Suprapubic skin (tissue), 4 donors: ENCODE measurements at regions not wholly inside any gene's neighbourhood (a gene's known extent, or its start where the extent isn't known, plus 50 kb on each side); places are given as distances from the start of the nearest gene placed in this dataset.

Experiments
- EP300 ChIP-seq: sonication (generic); formaldehyde crosslinking; IDR thresholded peaks from one replicate; pipeline ENCODE4 v1.6.1; 2017; ENCODE audit warnings: antibody characterized with exemption
- POLR2A ChIP-seq, 2 donors: fragments of 450-650 bp; IDR thresholded peaks; one replicate each; pipeline ENCODE4 v1.6.1; 2017; ENCODE audit warnings: antibody characterized with exemption in 2 of 2, mild to moderate bottlenecking in 2 of 2, moderate library complexity in 2 of 2
- POLR2AphosphoS5 ChIP-seq, 3 donors: sonication (generic); formaldehyde crosslinking; IDR thresholded peaks; one replicate each; pipeline ENCODE4 v1.6.1; 2017; ENCODE audit warnings: antibody characterized with exemption in 3 of 3
- TF ChIP-seq, protein P1 (sequence below), 2 donors: fragments of 200-600 bp in 1 of 2; fragments of 450-650 bp in 1 of 2; sonication (generic) in 1 of 2; IDR thresholded peaks; one replicate each; pipeline ENCODE4 v1.5.1; 2016 to 2019; ENCODE audit warnings: antibody characterized with exemption in 2 of 2, mild to moderate bottlenecking in 1 of 2, moderate library complexity in 1 of 2

DNA sequence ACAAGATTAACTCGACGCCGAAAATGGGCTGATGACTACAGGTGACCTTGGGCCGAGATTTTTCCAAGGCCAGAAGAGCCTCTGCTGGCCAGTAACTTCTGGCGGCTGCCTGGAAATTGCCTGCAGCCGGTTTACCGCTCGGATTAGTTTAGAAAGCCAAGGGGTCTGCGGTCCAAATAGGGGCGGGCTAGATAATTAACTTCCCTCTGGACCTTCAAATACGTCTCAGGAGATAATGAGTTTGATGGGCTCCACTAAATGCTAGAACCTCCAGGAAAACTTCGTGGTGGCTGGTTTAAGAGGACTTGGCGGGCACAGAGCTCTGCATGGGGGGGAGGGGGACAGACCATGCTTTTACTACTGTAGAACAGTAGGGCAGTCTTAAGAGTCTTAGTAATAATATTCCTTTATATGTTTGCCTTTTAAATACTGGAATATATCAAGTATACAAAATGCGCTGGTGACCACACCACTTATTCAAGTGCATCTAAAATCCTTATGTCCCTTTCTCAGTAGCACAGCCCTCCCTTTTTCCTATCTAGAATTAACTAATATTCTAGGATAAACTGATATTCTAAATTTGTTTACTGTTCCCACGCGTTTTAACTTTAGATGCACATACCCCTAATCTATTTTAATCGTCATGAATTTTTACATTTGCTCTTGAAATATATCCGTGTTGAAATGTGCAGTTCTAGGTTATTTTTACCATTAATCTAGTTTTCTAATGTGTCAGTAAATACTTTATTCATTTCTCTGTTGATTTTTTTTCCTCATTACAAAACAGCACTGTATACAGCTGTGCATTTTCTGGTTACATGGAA is 107.5 kb upstream of the PRSS16 start:
- TF ChIP-seq, protein P1, sequence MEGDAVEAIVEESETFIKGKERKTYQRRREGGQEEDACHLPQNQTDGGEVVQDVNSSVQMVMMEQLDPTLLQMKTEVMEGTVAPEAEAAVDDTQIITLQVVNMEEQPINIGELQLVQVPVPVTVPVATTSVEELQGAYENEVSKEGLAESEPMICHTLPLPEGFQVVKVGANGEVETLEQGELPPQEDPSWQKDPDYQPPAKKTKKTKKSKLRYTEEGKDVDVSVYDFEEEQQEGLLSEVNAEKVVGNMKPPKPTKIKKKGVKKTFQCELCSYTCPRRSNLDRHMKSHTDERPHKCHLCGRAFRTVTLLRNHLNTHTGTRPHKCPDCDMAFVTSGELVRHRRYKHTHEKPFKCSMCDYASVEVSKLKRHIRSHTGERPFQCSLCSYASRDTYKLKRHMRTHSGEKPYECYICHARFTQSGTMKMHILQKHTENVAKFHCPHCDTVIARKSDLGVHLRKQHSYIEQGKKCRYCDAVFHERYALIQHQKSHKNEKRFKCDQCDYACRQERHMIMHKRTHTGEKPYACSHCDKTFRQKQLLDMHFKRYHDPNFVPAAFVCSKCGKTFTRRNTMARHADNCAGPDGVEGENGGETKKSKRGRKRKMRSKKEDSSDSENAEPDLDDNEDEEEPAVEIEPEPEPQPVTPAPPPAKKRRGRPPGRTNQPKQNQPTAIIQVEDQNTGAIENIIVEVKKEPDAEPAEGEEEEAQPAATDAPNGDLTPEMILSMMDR (IDR thresholded peaks at IDR 0.05): no peak
- no peak for TF ChIP-seq EP300
- no peak for TF ChIP-seq POLR2A (IDR thresholded peaks at IDR 0.05)
- no peak for TF ChIP-seq POLR2AphosphoS5 (IDR thresholded peaks at IDR 0.05)
